Peyer's patch (tissue), 4 donors: ENCODE measurements at regions not wholly inside any gene's neighbourhood (a gene's known extent, or its start where the extent isn't known, plus 50 kb on each side); places are given as distances from the start of the nearest gene placed in this dataset.
"Not testable (repeated sequence)": the region's sequence is repeated elsewhere in the genome, so short reads cannot be mapped to it uniquely, and the experiment has no call there.

ENCODE experiments used
- DNase-seq, 3 donors: peaks; one replicate each; pipeline ENCODE4 v3.0.0-alpha.2; 2017 to 2019
- H3K27ac ChIP-seq, 4 donors: fragments of 200-600 bp; sonication (generic); one replicate each; pipeline ENCODE4 v1.5.1; 2016 to 2019
- H3K27me3 ChIP-seq, 2 donors: fragments of 200-600 bp; sonication (generic); one replicate each; pipeline ENCODE4 v1.5.1; 2019
- H3K36me3 ChIP-seq, 3 donors: fragments of 200-600 bp; sonication (generic); one replicate each; pipeline ENCODE4 v1.5.1; 2016 to 2019
- H3K4me1 ChIP-seq, 4 donors: fragments of 200-600 bp; sonication (generic); one replicate each; pipeline ENCODE4 v1.5.1; 2016 to 2019
- H3K4me3 ChIP-seq, 4 donors: fragments of 200-600 bp; sonication (generic); 1 replicate in 3 of 4; 2 replicates in 1 of 4; pipeline ENCODE4 v1.5.1; 2016 to 2019; ENCODE audit warnings: mild to moderate bottlenecking in 1 of 4
- H3K9me3 ChIP-seq, 4 donors: fragments of 200-600 bp; sonication (generic); one replicate each; pipeline ENCODE4 v1.5.1; 2016 to 2019; ENCODE audit warnings: mild to moderate bottlenecking in 1 of 4
- POLR2A ChIP-seq, 2 donors: fragments of 450-650 bp; IDR thresholded peaks; one replicate each; pipeline ENCODE4 v1.5.1; 2017; ENCODE audit warnings: antibody characterized with exemption in 2 of 2, mild to moderate bottlenecking in 2 of 2, moderate library complexity in 2 of 2
- TF ChIP-seq, protein P1 (sequence below), 6 experiments: fragments of 450-650 bp in 4 of 6; fragments of 200-600 bp in 2 of 6; sonication (generic) in 1 of 6; IDR thresholded peaks; one replicate each; pipeline ENCODE4 v1.5.1; 2017 to 2019; ENCODE audit warnings: antibody characterized with exemption in 6 of 6, mild to moderate bottlenecking in 3 of 6, moderate library complexity in 1 of 6

DNA sequence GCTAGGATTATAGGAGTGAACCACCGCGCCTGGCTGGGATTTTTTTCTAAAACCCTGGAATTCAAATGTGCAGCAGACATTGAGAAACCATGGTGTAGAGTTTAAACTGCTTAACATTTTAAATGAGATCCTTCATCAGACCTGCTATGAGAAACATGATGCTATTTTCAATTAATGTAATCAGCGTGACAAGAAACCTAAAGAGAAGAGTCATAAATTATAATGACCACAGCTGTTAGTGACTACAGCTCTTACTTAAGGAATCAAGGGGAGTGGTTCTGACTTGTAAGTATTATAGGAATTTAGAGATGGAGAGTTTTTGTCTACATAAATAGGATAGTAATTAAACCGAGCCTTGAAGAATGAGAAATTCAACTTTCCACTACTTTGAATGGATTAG is 170.6 kb downstream of the BARX2 start:
- no peaks in the 10 kb centered on the region for H3K9me3 ChIP-seq
- H3K27me3 ChIP-seq: no peaks in the 10 kb centered on the region
- no peak for DNase-seq
- H3K27ac ChIP-seq: no peak overlapping the region
- no peaks in the 10 kb centered on the region for H3K36me3 ChIP-seq
- H3K4me1 ChIP-seq: no peaks in the 10 kb centered on the region
- H3K4me3 ChIP-seq: no peak overlapping the region
- no peak for TF ChIP-seq POLR2A (IDR thresholded peaks at IDR 0.05)
- TF ChIP-seq, protein P1, sequence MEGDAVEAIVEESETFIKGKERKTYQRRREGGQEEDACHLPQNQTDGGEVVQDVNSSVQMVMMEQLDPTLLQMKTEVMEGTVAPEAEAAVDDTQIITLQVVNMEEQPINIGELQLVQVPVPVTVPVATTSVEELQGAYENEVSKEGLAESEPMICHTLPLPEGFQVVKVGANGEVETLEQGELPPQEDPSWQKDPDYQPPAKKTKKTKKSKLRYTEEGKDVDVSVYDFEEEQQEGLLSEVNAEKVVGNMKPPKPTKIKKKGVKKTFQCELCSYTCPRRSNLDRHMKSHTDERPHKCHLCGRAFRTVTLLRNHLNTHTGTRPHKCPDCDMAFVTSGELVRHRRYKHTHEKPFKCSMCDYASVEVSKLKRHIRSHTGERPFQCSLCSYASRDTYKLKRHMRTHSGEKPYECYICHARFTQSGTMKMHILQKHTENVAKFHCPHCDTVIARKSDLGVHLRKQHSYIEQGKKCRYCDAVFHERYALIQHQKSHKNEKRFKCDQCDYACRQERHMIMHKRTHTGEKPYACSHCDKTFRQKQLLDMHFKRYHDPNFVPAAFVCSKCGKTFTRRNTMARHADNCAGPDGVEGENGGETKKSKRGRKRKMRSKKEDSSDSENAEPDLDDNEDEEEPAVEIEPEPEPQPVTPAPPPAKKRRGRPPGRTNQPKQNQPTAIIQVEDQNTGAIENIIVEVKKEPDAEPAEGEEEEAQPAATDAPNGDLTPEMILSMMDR (IDR thresholded peaks at IDR 0.05): no peak

DNA sequence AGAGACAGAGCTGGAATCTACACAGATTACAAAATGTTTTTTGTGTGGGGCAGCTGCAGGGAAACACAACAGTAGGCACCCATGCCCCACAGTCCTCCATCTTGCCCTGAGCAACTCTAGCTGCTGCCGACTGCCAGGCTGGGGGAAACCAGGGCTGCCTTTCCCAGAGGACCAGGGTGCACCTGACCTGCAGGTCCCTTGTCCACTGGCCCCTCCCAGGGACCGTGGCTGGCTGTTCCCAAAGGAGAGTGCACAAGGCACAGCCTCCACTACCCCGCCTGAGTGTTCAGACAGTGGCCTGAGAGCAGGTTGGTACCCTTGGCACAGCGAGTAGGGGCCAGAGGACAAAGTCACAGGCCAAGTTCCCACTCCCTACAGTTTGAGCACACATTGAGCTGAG is 181.8 kb downstream of the BARX2 start:
- Histone ChIP-seq H3K4me1 (no peaks in the 10 kb centered on the region), H3K9me3 (no peaks in the 10 kb centered on the region), H3K27me3 (no peaks in the 10 kb centered on the region), H3K27ac (no peak overlapping the region), H3K36me3 (no peaks in the 10 kb centered on the region), H3K4me3 (no peak overlapping the region)
- TF ChIP-seq, protein P1 (IDR thresholded peaks at IDR 0.05): no peak
- no peak for TF ChIP-seq POLR2A (IDR thresholded peaks at IDR 0.05)
- no peak for DNase-seq

DNA sequence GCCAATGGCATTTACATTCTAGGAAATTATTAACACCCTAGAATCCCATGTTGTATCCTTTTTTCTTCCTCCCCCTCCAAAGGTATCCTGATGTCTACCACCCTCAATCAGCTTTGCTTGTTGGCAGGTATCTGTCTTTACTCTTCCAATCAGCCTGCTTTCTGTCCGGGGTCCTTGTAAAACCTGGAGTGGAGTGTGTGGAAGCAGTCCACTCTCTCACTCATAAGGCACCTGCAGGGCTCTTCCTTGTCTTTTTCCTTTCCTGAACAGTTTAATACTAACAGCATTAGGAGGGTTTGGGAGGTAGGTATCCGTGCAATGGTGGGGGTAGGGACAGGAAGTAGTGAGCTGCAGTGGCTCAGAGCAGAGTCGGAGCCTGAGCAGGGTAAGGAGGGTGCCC is 193.4 kb downstream of the BARX2 start:
- no peaks in the 10 kb centered on the region for H3K36me3 ChIP-seq
- no peak overlapping the region for H3K4me3 ChIP-seq
- no peaks in the 10 kb centered on the region for H3K4me1 ChIP-seq
- no peak for DNase-seq
- no peaks in the 10 kb centered on the region for H3K27me3 ChIP-seq
- peaks cover 0 to 4% (median 0%) of the 10 kb centered on the region in 4 donors for H3K9me3 ChIP-seq
- no peak overlapping the region for H3K27ac ChIP-seq
- TF ChIP-seq, protein P1 (IDR thresholded peaks at IDR 0.05): no peak
- TF ChIP-seq POLR2A (IDR thresholded peaks at IDR 0.05): no peak

DNA sequence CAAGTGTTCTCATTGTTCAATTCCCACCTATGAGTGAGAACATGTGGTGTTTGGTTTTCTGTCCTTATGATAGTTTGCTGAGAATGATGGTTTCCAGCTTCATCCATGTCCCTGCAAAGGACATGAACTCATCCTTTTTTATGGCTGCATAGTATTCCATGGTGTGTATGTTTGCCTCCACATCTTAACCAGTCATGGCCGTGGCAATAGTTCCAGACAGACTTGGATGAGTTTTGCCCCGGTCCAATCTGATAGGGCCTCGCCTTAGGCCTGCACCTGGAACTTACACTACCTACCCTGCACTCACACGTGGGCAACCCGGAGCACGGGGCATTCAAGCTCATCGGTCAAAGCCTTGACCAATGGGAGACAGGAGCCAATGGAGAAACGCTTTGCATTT is 197.0 kb downstream of the BARX2 start:
- not testable (repeated sequence) for H3K4me1 ChIP-seq, DNase-seq, H3K4me3 ChIP-seq, H3K36me3 ChIP-seq, H3K27me3 ChIP-seq, H3K9me3 ChIP-seq, H3K27ac ChIP-seq

DNA sequence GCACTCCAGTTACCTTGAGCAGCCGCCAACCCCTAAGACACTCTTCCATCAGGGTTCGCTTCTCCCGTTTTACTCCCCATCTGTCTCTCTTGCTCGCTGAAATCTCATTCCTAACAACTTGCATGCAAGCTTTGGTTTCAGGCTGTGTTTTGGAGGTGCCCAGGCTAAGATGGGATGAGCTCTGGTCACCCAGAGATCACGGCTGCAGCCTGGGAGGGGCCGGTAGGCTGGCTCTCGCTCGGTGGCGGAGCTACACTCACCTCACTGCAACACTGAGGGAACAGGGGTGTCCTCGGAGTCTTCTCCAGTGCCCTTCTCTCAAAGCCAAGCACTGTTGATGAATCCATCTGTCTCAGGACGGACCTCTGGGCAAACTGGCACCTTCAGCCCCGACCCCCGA is 197.5 kb downstream of the BARX2 start:
- no peak for DNase-seq
- Histone ChIP-seq H3K27me3 (no peaks in the 10 kb centered on the region), H3K4me3 (no peak overlapping the region), H3K9me3 (peaks cover 0 to 4% (median 0%) of the 10 kb centered on the region in 4 donors), H3K4me1 (no peaks in the 10 kb centered on the region), H3K27ac (no peak overlapping the region), H3K36me3 (no peaks in the 10 kb centered on the region)
- TF ChIP-seq, protein P1 (IDR thresholded peaks at IDR 0.05): no peak
- TF ChIP-seq POLR2A (IDR thresholded peaks at IDR 0.05): no peak

DNA sequence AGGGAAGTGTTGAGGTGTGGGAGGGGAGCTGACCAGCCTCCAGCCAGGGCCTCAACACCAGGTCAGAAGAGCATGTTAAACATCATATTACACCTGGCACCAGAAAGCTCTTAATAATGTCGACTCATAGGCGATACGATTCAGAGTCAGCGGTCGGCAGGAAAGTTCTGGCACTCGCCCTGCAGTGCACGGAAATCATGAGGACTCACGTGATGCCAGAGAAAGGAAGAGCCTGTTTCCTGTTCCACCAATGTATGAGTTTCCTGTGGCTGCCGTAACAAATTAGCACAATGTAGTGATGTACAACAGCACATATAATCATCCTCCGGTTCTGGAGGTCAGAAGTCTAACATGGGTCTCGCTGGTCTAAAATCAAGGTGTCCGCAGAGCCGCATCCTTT is 198.8 kb downstream of the BARX2 start:
- H3K36me3 ChIP-seq: no peaks in the 10 kb centered on the region
- H3K4me3 ChIP-seq: no peak overlapping the region
- H3K27ac ChIP-seq: no peak overlapping the region
- no peaks in the 10 kb centered on the region for H3K4me1 ChIP-seq
- DNase-seq: no peak
- peaks cover 0 to 4% (median 0%) of the 10 kb centered on the region in 4 donors for H3K9me3 ChIP-seq
- no peak for TF ChIP-seq POLR2A (IDR thresholded peaks at IDR 0.05)
- TF ChIP-seq, protein P1 (IDR thresholded peaks at IDR 0.05): no peak
- H3K27me3 ChIP-seq: no peaks in the 10 kb centered on the region
